ENCODE measurements at regions not wholly inside any gene's neighbourhood (a gene's known extent, or its start where the extent isn't known, plus 50 kb on each side); places are given as distances from the start of the nearest gene placed in this dataset.

GRCh38 chr6:6851059-6851948 lies 256.5 kb upstream of the RREB1 start:
- TF ChIP-seq CTCF (conservative IDR thresholded peaks at IDR 0.05; ENCODE audit: low read depth in 2 of 2) = no peak
- TF ChIP-seq, protein P1, sequence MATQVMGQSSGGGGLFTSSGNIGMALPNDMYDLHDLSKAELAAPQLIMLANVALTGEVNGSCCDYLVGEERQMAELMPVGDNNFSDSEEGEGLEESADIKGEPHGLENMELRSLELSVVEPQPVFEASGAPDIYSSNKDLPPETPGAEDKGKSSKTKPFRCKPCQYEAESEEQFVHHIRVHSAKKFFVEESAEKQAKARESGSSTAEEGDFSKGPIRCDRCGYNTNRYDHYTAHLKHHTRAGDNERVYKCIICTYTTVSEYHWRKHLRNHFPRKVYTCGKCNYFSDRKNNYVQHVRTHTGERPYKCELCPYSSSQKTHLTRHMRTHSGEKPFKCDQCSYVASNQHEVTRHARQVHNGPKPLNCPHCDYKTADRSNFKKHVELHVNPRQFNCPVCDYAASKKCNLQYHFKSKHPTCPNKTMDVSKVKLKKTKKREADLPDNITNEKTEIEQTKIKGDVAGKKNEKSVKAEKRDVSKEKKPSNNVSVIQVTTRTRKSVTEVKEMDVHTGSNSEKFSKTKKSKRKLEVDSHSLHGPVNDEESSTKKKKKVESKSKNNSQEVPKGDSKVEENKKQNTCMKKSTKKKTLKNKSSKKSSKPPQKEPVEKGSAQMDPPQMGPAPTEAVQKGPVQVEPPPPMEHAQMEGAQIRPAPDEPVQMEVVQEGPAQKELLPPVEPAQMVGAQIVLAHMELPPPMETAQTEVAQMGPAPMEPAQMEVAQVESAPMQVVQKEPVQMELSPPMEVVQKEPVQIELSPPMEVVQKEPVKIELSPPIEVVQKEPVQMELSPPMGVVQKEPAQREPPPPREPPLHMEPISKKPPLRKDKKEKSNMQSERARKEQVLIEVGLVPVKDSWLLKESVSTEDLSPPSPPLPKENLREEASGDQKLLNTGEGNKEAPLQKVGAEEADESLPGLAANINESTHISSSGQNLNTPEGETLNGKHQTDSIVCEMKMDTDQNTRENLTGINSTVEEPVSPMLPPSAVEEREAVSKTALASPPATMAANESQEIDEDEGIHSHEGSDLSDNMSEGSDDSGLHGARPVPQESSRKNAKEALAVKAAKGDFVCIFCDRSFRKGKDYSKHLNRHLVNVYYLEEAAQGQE (IDR thresholded peaks at IDR 0.05; ENCODE audit: unreplicated experiment) = no peak
- no peak for TF ChIP-seq CREB1 (CRISPR knock-in tag; IDR thresholded peaks at IDR 0.05; ENCODE audit: low read depth)
- no peak for TF ChIP-seq EZH2phosphoT487 (IDR thresholded peaks at IDR 0.05; ENCODE audit: unreplicated experiment)
- TF ChIP-seq JUNB (IDR thresholded peaks at IDR 0.05; ENCODE audit: unreplicated experiment) = no peak
- no peak for TF ChIP-seq EZH2 (IDR thresholded peaks at IDR 0.05; ENCODE audit: low read depth, unreplicated experiment)
- no peak for TF ChIP-seq POLR2AphosphoS5 (IDR thresholded peaks at IDR 0.05; ENCODE audit: low read depth)
- no peak for TF ChIP-seq NANOG (IDR thresholded peaks at IDR 0.05; ENCODE audit: borderline replicate concordance)
- no peak for TF ChIP-seq ZNF114 (CRISPR knock-in tag; IDR thresholded peaks at IDR 0.05)
- TF ChIP-seq, protein P2, sequence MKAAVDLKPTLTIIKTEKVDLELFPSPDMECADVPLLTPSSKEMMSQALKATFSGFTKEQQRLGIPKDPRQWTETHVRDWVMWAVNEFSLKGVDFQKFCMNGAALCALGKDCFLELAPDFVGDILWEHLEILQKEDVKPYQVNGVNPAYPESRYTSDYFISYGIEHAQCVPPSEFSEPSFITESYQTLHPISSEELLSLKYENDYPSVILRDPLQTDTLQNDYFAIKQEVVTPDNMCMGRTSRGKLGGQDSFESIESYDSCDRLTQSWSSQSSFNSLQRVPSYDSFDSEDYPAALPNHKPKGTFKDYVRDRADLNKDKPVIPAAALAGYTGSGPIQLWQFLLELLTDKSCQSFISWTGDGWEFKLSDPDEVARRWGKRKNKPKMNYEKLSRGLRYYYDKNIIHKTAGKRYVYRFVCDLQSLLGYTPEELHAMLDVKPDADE (IDR thresholded peaks at IDR 0.05) = no peak
- no peak for TF ChIP-seq ZNF331 (CRISPR knock-in tag; IDR thresholded peaks at IDR 0.05; ENCODE audit: low read depth)
- no peak for TF ChIP-seq STAT1 (IDR thresholded peaks at IDR 0.05; ENCODE audit: unreplicated experiment)
